Naive thymus-derived CD4-positive, alpha-beta T cell (primary cell): ENCODE measurements at regions not wholly inside any gene's neighbourhood (a gene's known extent, or its start where the extent isn't known, plus 50 kb on each side); places are given as distances from the start of the nearest gene placed in this dataset.

ENCODE experiments used
- ATAC-seq: fragments of 150-1000 bp; cut with Tn5 transposase; 2 replicates; pipeline ENCODE4 v1.10.0; 2021; ENCODE audit warnings: mild to moderate bottlenecking, moderate library complexity
- CTCF ChIA-PET: fragments of 350-600 bp; sonication (Branson Sonifier 250); formaldehyde crosslinking; loops from one replicate; lab custom pipeline; 2021; ENCODE audit warnings: antibody characterized with exemption; lab: Charles Lee
- POLR2A ChIA-PET: fragments of 350-600 bp; sonication (Branson Sonifier 250); formaldehyde crosslinking; loops from one replicate; lab custom pipeline; 2021; ENCODE audit warnings: antibody characterized with exemption, inconsistent platforms; lab: Charles Lee
- DNase-seq, 9 donors: peaks; one replicate each; pipeline versions ENCODE4 v3.0.0 to v3.0.0-alpha.2; 2020 to 2022; ENCODE audit warnings: mixed read lengths in 1 of 9
- H3K27ac ChIP-seq: one replicate; pipeline ENCODE4 v1.7.0; 2013; ENCODE audit warnings: mild to moderate bottlenecking, low read depth, low read length, moderate library complexity
- H3K27me3 ChIP-seq, 2 donors: one replicate each; pipeline ENCODE4 v1.7.0; 2013; ENCODE audit warnings: low read length in 2 of 2, mild to moderate bottlenecking in 2 of 2, moderate library complexity in 2 of 2; ENCODE audit not compliant: control insufficient read depth in 2 of 2, insufficient read depth in 2 of 2
- H3K36me3 ChIP-seq, 3 experiments: 1 replicate in 2 of 3; 2 replicates in 1 of 3; pipeline ENCODE4 v1.7.0; 2013; ENCODE audit warnings: low read length in 3 of 3, mild to moderate bottlenecking in 3 of 3, moderate library complexity in 1 of 3; ENCODE audit not compliant: insufficient read depth in 3 of 3, control insufficient read depth in 2 of 3
- H3K4me1 ChIP-seq, 2 donors: one replicate each; pipeline ENCODE4 v1.7.0; 2013; ENCODE audit warnings: low read length in 2 of 2, mild to moderate bottlenecking in 2 of 2, moderate library complexity in 1 of 2; ENCODE audit not compliant: control insufficient read depth in 2 of 2, insufficient read depth in 2 of 2
- H3K4me3 ChIP-seq: 2 replicates; pipeline ENCODE4 v1.7.0; 2013; ENCODE audit warnings: mild to moderate bottlenecking, low read length
- H3K9me3 ChIP-seq, 3 experiments: 1 replicate in 2 of 3; 2 replicates in 1 of 3; pipeline ENCODE4 v1.7.0; 2013; ENCODE audit warnings: low read length in 3 of 3; ENCODE audit not compliant: control insufficient read depth in 2 of 3
- H3K27ac Mint-ChIP-seq, 9 donors: one replicate each; pipeline ENCODE4 v1.8.0; 2020 to 2022; ENCODE audit warnings: mixed read lengths in 9 of 9, mild to moderate bottlenecking in 8 of 9, moderate library complexity in 5 of 9, inconsistent platforms in 2 of 9
- H3K27me3 Mint-ChIP-seq, 5 donors: one replicate each; pipeline ENCODE4 v1.8.0; 2021 to 2022; ENCODE audit warnings: mixed read lengths in 5 of 5, mild to moderate bottlenecking in 1 of 5
- H3K36me3 Mint-ChIP-seq, 5 donors: one replicate each; pipeline ENCODE4 v1.8.0; 2020 to 2022; ENCODE audit warnings: mixed read lengths in 5 of 5, mild to moderate bottlenecking in 3 of 5, inconsistent platforms in 1 of 5
- H3K4me1 Mint-ChIP-seq, 7 donors: one replicate each; pipeline ENCODE4 v1.8.0; 2020 to 2022; ENCODE audit warnings: mixed read lengths in 7 of 7, mild to moderate bottlenecking in 3 of 7, inconsistent platforms in 1 of 7
- H3K4me3 Mint-ChIP-seq, 10 donors: one replicate each; pipeline ENCODE4 v1.8.0; 2020 to 2022; ENCODE audit warnings: mild to moderate bottlenecking in 10 of 10, mixed read lengths in 10 of 10, moderate library complexity in 6 of 10, inconsistent platforms in 2 of 10
- H3K9me3 Mint-ChIP-seq, 11 donors: one replicate each; pipeline ENCODE4 v1.8.0; 2020 to 2022; ENCODE audit warnings: mixed read lengths in 11 of 11, mild to moderate bottlenecking in 4 of 11, inconsistent platforms in 1 of 11, moderate library complexity in 1 of 11
- intact Hi-C, 2 donors: fragments of 100-400 bp; cut with micrococcal nuclease; formaldehyde crosslinking; loops; one replicate each; pipeline ENCODE4 v1.15.1; 2023

DNA sequence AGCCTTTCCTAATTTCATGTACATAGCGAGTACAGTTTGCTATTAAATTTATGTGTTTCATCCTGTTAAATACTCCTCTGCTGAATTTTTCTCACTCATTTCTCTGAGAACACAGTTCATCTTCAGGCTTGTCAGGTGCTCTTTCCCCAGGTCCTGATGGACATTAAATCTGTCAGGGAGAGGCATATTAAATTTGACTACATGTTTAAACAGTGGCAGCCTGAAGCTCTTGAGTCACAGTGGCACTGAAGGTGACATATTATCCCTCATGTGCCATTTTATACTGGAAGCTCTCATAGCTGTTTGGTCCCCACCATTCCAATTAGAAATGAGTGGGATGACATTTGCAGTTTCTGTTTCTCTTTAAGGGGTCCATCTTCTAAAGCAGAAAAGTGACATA, 1089.6 kb upstream of the SORCS1 start:
- Mint-ChIP-seq H3K4me3 (no peak overlapping the region), H3K27ac (no peak overlapping the region), H3K27me3 (no peaks in the 10 kb centered on the region), H3K9me3 (peaks cover 0 to 12% (median 5%) of the 10 kb centered on the region in 11 donors), H3K4me1 (no peaks in the 10 kb centered on the region), H3K36me3 (no peaks in the 10 kb centered on the region)
- Histone ChIP-seq H3K27me3 (no peaks in the 10 kb centered on the region), H3K27ac (no peak overlapping the region), H3K36me3 (no peaks in the 10 kb centered on the region), H3K4me1 (no peaks in the 10 kb centered on the region), H3K4me3 (no peak overlapping the region), H3K9me3 (no peaks in the 10 kb centered on the region)
- intact Hi-C loops, result no loop called here
- DNase-seq (no peak), ATAC-seq (no peak)
- POLR2A ChIA-PET, result no interaction called here
- CTCF ChIA-PET, result no interaction called here

DNA sequence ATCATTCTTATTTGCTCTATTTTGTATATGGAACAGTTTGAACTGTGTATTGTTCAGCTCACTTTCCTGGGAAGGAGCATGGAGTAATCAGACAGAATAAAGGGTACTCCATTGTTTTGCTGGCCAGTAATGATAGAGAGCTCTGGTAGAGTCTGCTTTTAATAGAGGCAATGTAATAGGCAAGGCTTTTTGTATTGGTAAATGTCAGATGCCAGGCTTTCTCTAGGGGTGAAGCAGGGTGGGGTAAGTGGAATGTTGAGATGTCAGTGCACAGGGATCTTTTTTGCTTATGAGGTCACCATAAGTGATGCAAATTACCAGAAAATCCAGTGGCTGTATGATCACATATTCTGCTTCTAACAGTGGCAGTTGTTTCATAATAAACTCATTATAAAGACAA, 1088.3 kb upstream of the SORCS1 start:
- H3K9me3 ChIP-seq, result no peaks in the 10 kb centered on the region
- no peaks in the 10 kb centered on the region for H3K36me3 Mint-ChIP-seq
- no peaks in the 10 kb centered on the region for H3K27me3 Mint-ChIP-seq
- H3K27ac Mint-ChIP-seq, result no peak overlapping the region
- peaks cover 0 to 18% (median 9%) of the 10 kb centered on the region in 11 donors for H3K9me3 Mint-ChIP-seq
- no peak overlapping the region for H3K4me3 ChIP-seq
- H3K36me3 ChIP-seq, result no peaks in the 10 kb centered on the region
- H3K4me1 ChIP-seq, result no peaks in the 10 kb centered on the region
- ATAC-seq (no peak), DNase-seq (no peak)
- H3K27ac ChIP-seq, result no peak overlapping the region
- intact Hi-C loops, result no loop called here
- POLR2A ChIA-PET, result no interaction called here
- H3K4me3 Mint-ChIP-seq, result no peak overlapping the region
- CTCF ChIA-PET, result no interaction called here
- H3K4me1 Mint-ChIP-seq, result no peaks in the 10 kb centered on the region
- no peaks in the 10 kb centered on the region for H3K27me3 ChIP-seq

DNA sequence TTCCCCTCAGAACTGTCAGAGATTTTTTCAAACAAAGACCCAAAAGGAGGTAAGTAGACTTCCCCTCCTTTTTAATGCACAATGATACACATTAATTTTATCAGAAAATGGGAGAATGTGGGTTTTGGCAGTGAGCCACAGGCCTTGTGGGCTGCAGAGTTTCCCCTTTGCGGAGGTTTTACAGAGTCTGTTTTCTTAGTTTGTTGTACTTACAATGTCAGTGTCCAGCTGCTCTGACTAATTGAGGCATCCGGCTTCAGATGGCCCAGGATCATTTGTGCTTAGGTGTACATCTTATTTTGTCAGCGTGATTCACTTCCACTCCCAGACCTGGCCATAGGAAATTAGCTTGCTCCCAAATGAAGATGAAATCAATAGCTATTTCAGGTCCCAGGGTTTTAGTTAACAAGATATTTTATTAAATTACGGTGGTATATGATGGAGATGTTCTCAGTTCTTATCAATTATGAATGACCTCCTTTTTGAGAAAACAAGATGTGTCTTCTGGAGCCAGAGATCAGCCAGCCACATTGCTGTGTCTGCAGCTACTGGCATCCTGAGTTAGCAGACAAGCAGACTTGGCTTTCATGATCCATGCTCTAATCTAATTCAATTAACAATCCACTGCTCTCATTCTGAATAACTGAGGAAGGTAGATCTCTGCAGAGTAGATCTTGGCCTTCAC, 1086.6 kb upstream of the SORCS1 start:
- no peaks in the 10 kb centered on the region for H3K4me1 Mint-ChIP-seq
- H3K9me3 Mint-ChIP-seq, result peaks cover 0 to 33% (median 9%) of the 10 kb centered on the region in 11 donors
- H3K4me3 Mint-ChIP-seq, result no peak overlapping the region
- peaks cover 0 to 5% (median 0%) of the 10 kb centered on the region in 5 donors for H3K36me3 Mint-ChIP-seq
- no peak overlapping the region for H3K27ac Mint-ChIP-seq
- intact Hi-C loops, result no loop called here
- H3K27me3 Mint-ChIP-seq, result no peaks in the 10 kb centered on the region
- DNase-seq (no peak), ATAC-seq (no peak)
- no peaks in the 10 kb centered on the region for H3K9me3 ChIP-seq
- no peaks in the 10 kb centered on the region for H3K4me1 ChIP-seq
- no peak overlapping the region for H3K4me3 ChIP-seq
- H3K27me3 ChIP-seq, result no peaks in the 10 kb centered on the region
- no peak overlapping the region for H3K27ac ChIP-seq
- ChIA-PET POLR2A (no interaction called here), CTCF (no interaction called here)
- H3K36me3 ChIP-seq, result no peaks in the 10 kb centered on the region

DNA sequence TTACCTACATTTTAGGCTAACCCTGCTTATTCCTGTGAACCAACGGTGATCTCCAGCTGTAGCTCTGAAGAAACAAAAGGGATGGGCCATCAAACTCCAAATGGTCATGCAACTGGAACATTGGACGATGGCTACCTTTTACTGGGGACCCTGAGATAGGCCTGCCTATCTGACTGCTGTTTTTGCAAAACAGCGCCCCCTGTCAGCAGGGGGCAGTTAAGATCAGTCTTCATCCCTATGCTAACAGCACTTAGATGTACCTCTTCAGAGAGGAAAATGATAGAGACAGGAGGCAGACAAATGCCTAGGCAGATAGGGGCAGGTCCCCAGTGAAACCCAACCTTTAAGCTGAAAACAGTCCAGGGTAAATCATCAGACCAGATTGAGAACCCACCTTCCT, 1085.4 kb upstream of the SORCS1 start:
- ChIA-PET POLR2A (no interaction called here), CTCF (no interaction called here)
- DNase-seq (no peak), ATAC-seq (no peak)
- Histone ChIP-seq H3K36me3 (no peaks in the 10 kb centered on the region), H3K4me3 (no peak overlapping the region), H3K27ac (no peak overlapping the region), H3K27me3 (no peaks in the 10 kb centered on the region), H3K9me3 (no peaks in the 10 kb centered on the region), H3K4me1 (no peaks in the 10 kb centered on the region)
- intact Hi-C loops, result no loop called here
- peaks cover 0 to 5% (median 0%) of the 10 kb centered on the region in 5 donors for H3K36me3 Mint-ChIP-seq
- H3K27me3 Mint-ChIP-seq, result no peaks in the 10 kb centered on the region
- H3K27ac Mint-ChIP-seq, result no peak overlapping the region
- peaks cover 0 to 35% (median 11%) of the 10 kb centered on the region in 11 donors for H3K9me3 Mint-ChIP-seq
- H3K4me3 Mint-ChIP-seq, result no peak overlapping the region
- no peaks in the 10 kb centered on the region for H3K4me1 Mint-ChIP-seq

DNA sequence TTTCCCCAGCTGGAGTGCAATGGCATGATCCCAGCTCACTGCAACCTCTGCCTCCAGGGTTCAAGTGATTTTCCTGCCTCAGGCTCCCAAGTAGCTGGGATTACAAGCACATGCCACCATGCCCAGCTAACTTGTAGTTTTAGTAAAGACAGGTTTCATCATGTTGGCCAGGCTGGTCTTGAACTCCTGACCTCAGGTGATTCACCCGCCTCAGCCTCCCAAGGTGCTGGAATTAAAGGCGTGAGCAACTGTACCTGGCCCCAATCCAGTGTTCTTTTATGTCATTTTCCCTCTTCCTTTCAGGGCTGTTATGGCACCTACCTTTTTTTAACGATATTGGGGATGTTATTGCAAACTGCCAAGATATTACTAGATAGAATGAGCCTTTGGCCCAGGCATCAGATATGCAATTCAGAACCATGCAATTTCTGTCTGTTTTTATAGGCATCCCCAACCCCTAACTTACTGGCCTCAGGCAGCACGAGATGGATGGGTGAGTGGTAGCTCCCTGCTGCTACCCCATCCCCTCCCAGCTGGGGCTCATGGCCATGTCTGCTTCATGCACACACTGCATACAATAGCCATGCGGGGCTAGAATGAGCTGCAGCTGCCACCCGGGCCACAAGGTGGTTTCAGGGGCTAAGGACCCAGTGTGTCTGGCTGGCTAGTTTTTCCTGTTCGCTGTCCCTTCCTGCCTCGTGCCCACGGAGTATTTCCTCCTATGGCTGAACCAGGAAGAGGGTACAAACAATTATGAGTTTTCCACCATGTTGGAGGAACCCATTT, 1080.1 kb upstream of the SORCS1 start:
- CTCF ChIA-PET, result no interaction called here
- POLR2A ChIA-PET, result no interaction called here
- Histone ChIP-seq H3K27me3 (no peaks in the 10 kb centered on the region), H3K9me3 (no peaks in the 10 kb centered on the region), H3K36me3 (no peaks in the 10 kb centered on the region), H3K4me1 (no peaks in the 10 kb centered on the region), H3K4me3 (no peak overlapping the region), H3K27ac (no peak overlapping the region)
- Mint-ChIP-seq H3K4me1 (no peaks in the 10 kb centered on the region), H3K9me3 (peaks cover 4 to 41% (median 12%) of the 10 kb centered on the region in 11 donors), H3K27ac (no peak overlapping the region), H3K36me3 (peaks cover 0 to 5% (median 0%) of the 10 kb centered on the region in 5 donors), H3K4me3 (no peak overlapping the region), H3K27me3 (no peaks in the 10 kb centered on the region)
- ATAC-seq (no peak), DNase-seq (no peak)
- intact Hi-C loops, result no loop called here

DNA sequence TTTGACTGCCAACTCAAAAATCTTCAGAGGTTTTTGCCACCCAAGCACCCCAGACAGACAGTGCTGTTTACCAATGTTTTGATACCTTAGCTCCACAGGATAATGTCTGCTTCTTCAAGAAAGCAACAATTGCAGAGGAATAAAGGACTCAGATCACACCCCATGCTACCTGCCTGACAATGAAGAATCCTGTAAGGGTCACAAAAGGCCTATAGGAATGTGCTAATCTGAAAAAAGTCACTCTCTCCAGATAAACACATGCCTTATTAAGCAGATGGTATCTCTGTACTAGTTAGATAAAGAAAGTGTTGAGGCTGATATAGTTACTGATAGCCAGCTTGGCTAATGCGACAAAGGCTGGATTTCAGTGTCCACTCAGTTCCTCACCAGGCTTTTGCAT, 1076.7 kb upstream of the SORCS1 start:
- Histone ChIP-seq H3K9me3 (no peaks in the 10 kb centered on the region), H3K27ac (no peak overlapping the region), H3K4me1 (no peaks in the 10 kb centered on the region), H3K27me3 (no peaks in the 10 kb centered on the region), H3K4me3 (no peak overlapping the region), H3K36me3 (no peaks in the 10 kb centered on the region)
- Mint-ChIP-seq H3K4me3 (no peak overlapping the region), H3K36me3 (no peaks in the 10 kb centered on the region), H3K9me3 (peaks cover 4 to 23% (median 8%) of the 10 kb centered on the region in 11 donors), H3K27ac (no peak overlapping the region), H3K4me1 (no peaks in the 10 kb centered on the region), H3K27me3 (no peaks in the 10 kb centered on the region)
- no peak for ATAC-seq
- ChIA-PET CTCF (no interaction called here), POLR2A (no interaction called here)
- intact Hi-C loops, result no loop called here
- DNase-seq, result no peak

DNA sequence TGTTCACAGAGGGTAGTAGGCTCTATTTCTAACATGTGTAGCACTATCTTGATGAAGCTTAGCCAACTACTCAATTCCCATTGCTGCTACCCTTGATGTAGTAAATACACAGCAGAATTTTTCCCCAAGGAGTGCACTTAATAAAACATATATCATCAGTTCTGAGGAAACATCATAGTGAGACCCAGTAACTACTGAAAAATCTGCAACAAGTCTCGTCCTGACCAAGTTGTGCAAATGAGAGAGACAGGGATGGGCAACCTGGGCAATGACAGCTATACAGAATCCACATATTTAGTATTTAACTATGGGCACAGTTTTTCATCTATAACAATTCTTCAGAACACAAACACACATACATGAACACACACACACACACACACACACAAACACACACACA, 1073.8 kb upstream of the SORCS1 start:
- no peak for DNase-seq
- Histone ChIP-seq H3K27ac (no peak overlapping the region), H3K9me3 (no peaks in the 10 kb centered on the region), H3K4me1 (no peaks in the 10 kb centered on the region), H3K4me3 (no peak overlapping the region), H3K36me3 (no peaks in the 10 kb centered on the region), H3K27me3 (no peaks in the 10 kb centered on the region)
- Mint-ChIP-seq H3K9me3 (peaks cover 0 to 17% (median 5%) of the 10 kb centered on the region in 11 donors), H3K4me1 (no peaks in the 10 kb centered on the region), H3K36me3 (no peaks in the 10 kb centered on the region), H3K27ac (no peak overlapping the region), H3K4me3 (no peak overlapping the region), H3K27me3 (no peaks in the 10 kb centered on the region)
- ATAC-seq, result no peak
- intact Hi-C loops, result no loop called here
- POLR2A ChIA-PET, result no interaction called here
- CTCF ChIA-PET, result no interaction called here
